H1 (cell line): ENCODE measurements at regions not wholly inside any gene's neighbourhood (a gene's known extent, or its start where the extent isn't known, plus 50 kb on each side); places are given as distances from the start of the nearest gene placed in this dataset.

Experiments
- CTCF ChIA-PET: fragments of 300-600 bp; sonication (Branson Sonifier 250); formaldehyde crosslinking; loops from one replicate; lab custom pipeline; 2021; ENCODE audit not compliant: partially characterized antibody; lab: Charles Lee
- POLR2A ChIA-PET: fragments of 300-600 bp; sonication (Branson Sonifier 250); formaldehyde crosslinking; loops from one replicate; lab custom pipeline; 2021; ENCODE audit warnings: inconsistent platforms; ENCODE audit not compliant: partially characterized antibody; lab: Charles Lee
- DNase-seq, 2 experiments: peaks; one replicate each; pipeline versions ENCODE4 v3.0.0 to v3.0.0-alpha.2; 2010 to 2022; ENCODE audit warnings: low spot score in 2 of 2, low read depth in 1 of 2, mixed read lengths in 1 of 2
- FAIRE-seq: peaks from 2 replicates; lab custom pipeline; 2011; peaks lifted over from hg19 to GRCh38; lab: Jason Lieb, UNC
- H2AFZ ChIP-seq: 2 replicates; pipeline ENCODE4 v1.8.1; 2012; ENCODE audit warnings: low read length, inconsistent platforms
- H2AK5ac ChIP-seq: 2 replicates; pipeline ENCODE4 v1.6.1; 2013; ENCODE audit warnings: low read depth, low read length
- H2BK120ac ChIP-seq: replicated peaks from 2 replicates; pipeline ENCODE3; 2013; ENCODE audit warnings: low read depth, low read length, inconsistent platforms
- H2BK12ac ChIP-seq: 2 replicates; pipeline ENCODE4 v1.6.1; 2013; ENCODE audit warnings: low read depth, low read length
- H2BK15ac ChIP-seq: 2 replicates; pipeline ENCODE4 v1.6.1; 2013; ENCODE audit warnings: low read length
- H2BK20ac ChIP-seq: 2 replicates; pipeline ENCODE4 v1.6.1; 2013; ENCODE audit warnings: low read length
- H2BK5ac ChIP-seq: 2 replicates; pipeline ENCODE4 v1.6.1; 2013; ENCODE audit warnings: low read depth, low read length
- H3K14ac ChIP-seq: 2 replicates; pipeline ENCODE4 v1.6.1; 2013; ENCODE audit warnings: inconsistent platforms; ENCODE audit not compliant: insufficient read length
- H3K18ac ChIP-seq: 2 replicates; pipeline ENCODE4 v1.6.1; 2013; ENCODE audit warnings: low read length; ENCODE audit errors: extremely low read depth
- H3K23ac ChIP-seq: 2 replicates; pipeline ENCODE4 v1.6.1; 2013; ENCODE audit warnings: inconsistent platforms; ENCODE audit not compliant: insufficient read length
- H3K23me2 ChIP-seq: 2 replicates; pipeline ENCODE4 v1.6.1; 2013; ENCODE audit warnings: low read depth, low read length
- H3K27ac ChIP-seq: 2 replicates; pipeline ENCODE4 v1.6.1; 2011; ENCODE audit warnings: low read depth, low read length, inconsistent platforms
- H3K27me3 ChIP-seq, 4 experiments: replicated peaks in 1 of 4; 1 replicate in 1 of 4; 2 replicates in 3 of 4; pipeline versions ENCODE4 v1.6.1 to v1.8.1; 2011 to 2013; ENCODE audit warnings: low read length in 3 of 4, mild to moderate bottlenecking in 3 of 4, inconsistent platforms in 2 of 4, mixed read lengths in 2 of 4, moderate library complexity in 1 of 4; ENCODE audit not compliant: control insufficient read depth in 3 of 4, insufficient read depth in 3 of 4; ENCODE audit errors: extremely low read depth in 1 of 4
- H3K36me3 ChIP-seq, 4 experiments: 2 replicates each; pipeline versions ENCODE4 v1.6.1 to v1.8.1; 2011 to 2013; ENCODE audit warnings: mild to moderate bottlenecking in 4 of 4, low read length in 3 of 4, moderate library complexity in 2 of 4, control low read depth in 1 of 4, inconsistent platforms in 1 of 4; ENCODE audit not compliant: insufficient read depth in 4 of 4, control insufficient read depth in 2 of 4
- H3K4ac ChIP-seq: replicated peaks from 2 replicates; pipeline ENCODE3; 2013; ENCODE audit warnings: low read length, low read depth, mixed read lengths, inconsistent platforms; ENCODE audit not compliant: insufficient read length
- H3K4me1 ChIP-seq, 4 experiments: replicated peaks in 1 of 4; 1 replicate in 1 of 4; 2 replicates in 3 of 4; pipeline versions ENCODE4 v1.6.1 to v1.8.1; 2011 to 2013; ENCODE audit warnings: low read length in 3 of 4, inconsistent platforms in 2 of 4, mixed read lengths in 1 of 4; ENCODE audit not compliant: insufficient read depth in 4 of 4, control insufficient read depth in 3 of 4
- H3K4me2 ChIP-seq, 2 experiments: 2 replicates each; pipeline versions ENCODE4 v1.6.1 to v1.8.1; 2011 to 2013; ENCODE audit warnings: low read depth in 2 of 2, low read length in 2 of 2, control low read depth in 1 of 2, inconsistent platforms in 1 of 2, mild to moderate bottlenecking in 1 of 2; ENCODE audit not compliant: insufficient read depth in 1 of 2
- H3K4me3 ChIP-seq, 4 experiments: fragments of 200-600, 300-600 bp in 1 of 4; sonication (generic), shearing (Covaris generic), sonication (Bioruptor Twin) in 1 of 4; 2 replicates each; pipeline versions ENCODE4 v1.5.1 to v1.8.1; 2011 to 2016; ENCODE audit warnings: low read length in 4 of 4, low read depth in 3 of 4, control low read depth in 2 of 4, inconsistent platforms in 2 of 4, mild to moderate bottlenecking in 2 of 4, mixed read lengths in 1 of 4, moderate library complexity in 1 of 4; ENCODE audit not compliant: insufficient read depth in 2 of 4; ENCODE audit errors: extremely low read depth in 1 of 4
- H3K56ac ChIP-seq: replicated peaks from 2 replicates; pipeline ENCODE3; 2013; ENCODE audit warnings: low read depth, mild to moderate bottlenecking, mixed read lengths, low read length, inconsistent platforms; ENCODE audit not compliant: insufficient read length
- H3K79me1 ChIP-seq: 2 replicates; pipeline ENCODE4 v1.6.1; 2013; ENCODE audit warnings: low read depth, low read length, control low read depth
- H3K79me2 ChIP-seq, 2 experiments: 2 replicates each; pipeline versions ENCODE4 v1.6.1 to v1.8.1; 2012 to 2013; ENCODE audit warnings: low read length in 2 of 2, mild to moderate bottlenecking in 2 of 2, inconsistent platforms in 1 of 2; ENCODE audit not compliant: insufficient read depth in 2 of 2, control insufficient read depth in 1 of 2
- H3K9ac ChIP-seq, 4 experiments: replicated peaks in 1 of 4; 1 replicate in 1 of 4; 2 replicates in 3 of 4; pipeline versions ENCODE4 v1.6.1 to v1.8.1; 2011 to 2013; ENCODE audit warnings: low read depth in 3 of 4, low read length in 3 of 4, control low read depth in 2 of 4, mild to moderate bottlenecking in 2 of 4, moderate library complexity in 2 of 4, inconsistent platforms in 1 of 4; ENCODE audit errors: extremely low read depth in 1 of 4
- H3K9me3 ChIP-seq, 2 experiments: 2 replicates each; pipeline versions ENCODE4 v1.6.1 to v1.8.1; 2012 to 2013; ENCODE audit warnings: mild to moderate bottlenecking in 2 of 2, moderate library complexity in 2 of 2, control low read depth in 1 of 2, inconsistent platforms in 1 of 2, low read depth in 1 of 2, low read length in 1 of 2, mixed read lengths in 1 of 2; ENCODE audit not compliant: insufficient read depth in 2 of 2
- H4K20me1 ChIP-seq, 2 experiments: replicated peaks in 1 of 2; 2 replicates each; pipeline versions ENCODE3 to v1.8.1; 2011 to 2013; ENCODE audit warnings: inconsistent platforms in 2 of 2, low read length in 2 of 2, mild to moderate bottlenecking in 1 of 2; ENCODE audit not compliant: insufficient read depth in 2 of 2, control insufficient read depth in 1 of 2
- H4K5ac ChIP-seq: 2 replicates; pipeline ENCODE4 v1.6.1; 2013; ENCODE audit warnings: low read length, low read depth, mixed read lengths, inconsistent platforms; ENCODE audit not compliant: insufficient read length
- H4K8ac ChIP-seq: 2 replicates; pipeline ENCODE4 v1.8.0; 2013; ENCODE audit warnings: mild to moderate bottlenecking, moderate library complexity, low read length, inconsistent platforms; ENCODE audit not compliant: insufficient read depth; ENCODE audit errors: extremely low read depth
- H4K91ac ChIP-seq: replicated peaks from 2 replicates; pipeline ENCODE3; 2013; ENCODE audit warnings: low read length, mixed read lengths, inconsistent platforms; ENCODE audit not compliant: insufficient read length
- EGR1 ChIP-seq: IDR thresholded peaks from 2 replicates; pipeline ENCODE4 v1.6.1; 2011; ENCODE audit warnings: low read depth, low read length, borderline replicate concordance
- WGBS, 2 experiments: shearing (Covaris generic) in 1 of 2; methylation state at CpG; one replicate each; pipeline versions ENCODE4 v1.1.6 to v1.1.7; 2013 to 2015; ENCODE audit warnings: low lambda C conversion rate in 2 of 2, mixed read lengths in 2 of 2, inconsistent platforms in 1 of 2, low coverage in 1 of 2, missing lambda C conversion rate in 1 of 2; ENCODE audit not compliant: insufficient replicate concordance in 2 of 2, insufficient coverage in 1 of 2, insufficient read length in 1 of 2; ENCODE audit errors: extremely low coverage in 1 of 2, missing lambda C conversion rate in 1 of 2; 5-methylcytosine and 5-hydroxymethylcytosine counted together

DNA sequence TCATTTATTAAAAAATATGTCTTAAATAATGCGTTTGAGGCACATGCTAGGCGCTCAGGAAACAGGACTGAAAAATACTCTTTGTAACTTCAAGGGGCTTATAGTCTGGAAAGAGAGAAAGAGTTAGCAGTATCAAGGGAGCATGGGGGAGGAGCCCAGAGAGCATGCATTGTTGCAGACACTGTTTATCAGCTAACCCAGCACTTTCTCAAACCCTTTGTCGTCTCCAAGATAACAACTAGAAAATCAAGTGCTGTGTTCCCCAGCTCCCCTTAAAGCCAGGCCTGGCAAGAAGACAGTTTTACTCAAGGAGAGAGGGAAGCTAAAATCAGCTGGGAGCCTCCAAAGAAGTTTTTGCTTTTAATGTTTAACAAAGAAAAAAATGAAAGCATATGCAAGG, 98.4 kb downstream of the PERP start:
- Histone ChIP-seq H2AK5ac (no peak overlapping the region), H3K14ac (no peak overlapping the region), H3K4ac (no peak overlapping the region), H4K20me1 (no peaks in the 10 kb centered on the region), H4K8ac (no peak overlapping the region), H3K27me3 (no peaks in the 10 kb centered on the region), H4K5ac (no peak overlapping the region), H3K56ac (no peak overlapping the region), H2BK12ac (no peak overlapping the region), H3K4me2 (no peak overlapping the region), H2BK20ac (no peak overlapping the region), H4K91ac (no peak overlapping the region), H2BK5ac (no peak overlapping the region), H2BK120ac (no peak overlapping the region), H3K9ac (no peak overlapping the region), H3K79me1 (no peaks in the 10 kb centered on the region), H3K23ac (no peak overlapping the region), H3K18ac (no peak overlapping the region; the same call in 1 of the 2 replicates), H3K4me3 (no peak overlapping the region), H3K4me1 (peaks cover 0 to 5% (median 3%) of the 10 kb centered on the region in 4 experiments; a peak in 4 of 7 replicates), H3K36me3 (no peaks in the 10 kb centered on the region), H3K23me2 (no peaks in the 10 kb centered on the region), H2AFZ (no peak overlapping the region; the same call in 1 of the 2 replicates), H2BK15ac (no peak overlapping the region), H3K27ac (no peak overlapping the region), H3K79me2 (no peaks in the 10 kb centered on the region), H3K9me3 (no peaks in the 10 kb centered on the region)
- CTCF ChIA-PET: interaction anchor here (0.8 to 9.3 kb wide), 21 partner anchors 8 to 531 kb away, joined by 3 to 101 read pairs (median 7); no protein-coding TSS in a partner anchor
- POLR2A ChIA-PET: no interaction called here
- DNase-seq: no peak
- 79% methylated on average over 3 of the region's 3 CpGs; no CpG with 5 or more reads in 1 of the 2 experiments for WGBS, 2 experiments
- FAIRE-seq: no peak
- no peak for TF ChIP-seq EGR1
